Fibroblast of lung (primary cell): ENCODE measurements at regions not wholly inside any gene's neighbourhood (a gene's known extent, or its start where the extent isn't known, plus 50 kb on each side); places are given as distances from the start of the nearest gene placed in this dataset.

Experiments
- EZH2 ChIP-seq: IDR thresholded peaks from 2 replicates; pipeline ENCODE4 v1.5.1; 2012; ENCODE audit warnings: low read length, control low read depth, mild to moderate bottlenecking; ENCODE audit errors: missing control alignments
- TF ChIP-seq, protein P1 (sequence below), 2 donors: IDR thresholded peaks in 1 of 2; conservative IDR thresholded peaks in 1 of 2; 1 replicate in 1 of 2; 2 replicates in 1 of 2; pipeline ENCODE4 v1.5.1; 2011 to 2012; ENCODE audit warnings: low read length in 2 of 2, control low read depth in 1 of 2, inconsistent platforms in 1 of 2, low read depth in 1 of 2, mild to moderate bottlenecking in 1 of 2

DNA sequence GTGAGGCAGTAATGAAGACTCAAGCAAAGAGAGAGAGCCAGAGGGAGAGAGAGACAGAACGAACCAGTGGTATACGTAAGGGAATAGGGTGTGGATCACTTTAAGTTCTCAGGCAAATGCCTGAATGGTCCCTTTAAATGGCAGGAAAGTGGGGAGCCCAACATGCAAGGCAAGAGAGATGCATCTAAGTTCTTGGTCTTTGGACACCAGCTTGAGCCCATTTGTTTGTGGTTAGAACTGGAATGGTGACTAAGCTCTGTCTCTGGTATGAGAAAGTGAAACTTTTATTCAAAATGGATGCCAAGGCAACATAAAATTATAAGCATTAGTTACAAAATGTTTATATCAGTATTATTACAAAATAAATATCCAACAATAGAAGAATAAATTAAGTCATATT is 192.2 kb upstream of the ALG10 start:
- TF ChIP-seq, protein P1, sequence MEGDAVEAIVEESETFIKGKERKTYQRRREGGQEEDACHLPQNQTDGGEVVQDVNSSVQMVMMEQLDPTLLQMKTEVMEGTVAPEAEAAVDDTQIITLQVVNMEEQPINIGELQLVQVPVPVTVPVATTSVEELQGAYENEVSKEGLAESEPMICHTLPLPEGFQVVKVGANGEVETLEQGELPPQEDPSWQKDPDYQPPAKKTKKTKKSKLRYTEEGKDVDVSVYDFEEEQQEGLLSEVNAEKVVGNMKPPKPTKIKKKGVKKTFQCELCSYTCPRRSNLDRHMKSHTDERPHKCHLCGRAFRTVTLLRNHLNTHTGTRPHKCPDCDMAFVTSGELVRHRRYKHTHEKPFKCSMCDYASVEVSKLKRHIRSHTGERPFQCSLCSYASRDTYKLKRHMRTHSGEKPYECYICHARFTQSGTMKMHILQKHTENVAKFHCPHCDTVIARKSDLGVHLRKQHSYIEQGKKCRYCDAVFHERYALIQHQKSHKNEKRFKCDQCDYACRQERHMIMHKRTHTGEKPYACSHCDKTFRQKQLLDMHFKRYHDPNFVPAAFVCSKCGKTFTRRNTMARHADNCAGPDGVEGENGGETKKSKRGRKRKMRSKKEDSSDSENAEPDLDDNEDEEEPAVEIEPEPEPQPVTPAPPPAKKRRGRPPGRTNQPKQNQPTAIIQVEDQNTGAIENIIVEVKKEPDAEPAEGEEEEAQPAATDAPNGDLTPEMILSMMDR (conservative IDR thresholded peaks at IDR 0.05 in 1 of 2, IDR thresholded peaks at IDR 0.05 in 1 of 2; ENCODE audit: low read depth in 1 of 2, low read length in 2 of 2): no peak
- no peak for TF ChIP-seq EZH2
